ENCODE measurements at regions not wholly inside any gene's neighbourhood (a gene's known extent, or its start where the extent isn't known, plus 50 kb on each side); places are given as distances from the start of the nearest gene placed in this dataset.

- Histone ChIP-seq H3K27ac (no peak overlapping the region), H3K4me3 (no peak overlapping the region), H3K4me1 (no peaks in the 10 kb centered on the region), H3K9me3 (peaks cover 0 to 30% (median 0%) of the 10 kb centered on the region in 3 donors), H3K27me3 (no peaks in the 10 kb centered on the region), H3K36me3 (no peaks in the 10 kb centered on the region)
- no peak for ATAC-seq
- TF ChIP-seq POLR2A (IDR thresholded peaks at IDR 0.05) (no peak), POLR2AphosphoS5 (IDR thresholded peaks at IDR 0.05) (no peak), EP300 (IDR thresholded peaks at IDR 0.05) (no peak), CTCF (IDR thresholded peaks at IDR 0.05) (no peak)
- 96% methylated on average over 3 of the region's 3 CpGs; no CpG with 5 or more reads in 1 of the 2 donors for WGBS, 2 donors (ENCODE audit: low coverage in 1 of 2)
Measured at GRCh38 chr19:31528261-31528660, 179.0 kb upstream of the TSHZ3 start.

DNA sequence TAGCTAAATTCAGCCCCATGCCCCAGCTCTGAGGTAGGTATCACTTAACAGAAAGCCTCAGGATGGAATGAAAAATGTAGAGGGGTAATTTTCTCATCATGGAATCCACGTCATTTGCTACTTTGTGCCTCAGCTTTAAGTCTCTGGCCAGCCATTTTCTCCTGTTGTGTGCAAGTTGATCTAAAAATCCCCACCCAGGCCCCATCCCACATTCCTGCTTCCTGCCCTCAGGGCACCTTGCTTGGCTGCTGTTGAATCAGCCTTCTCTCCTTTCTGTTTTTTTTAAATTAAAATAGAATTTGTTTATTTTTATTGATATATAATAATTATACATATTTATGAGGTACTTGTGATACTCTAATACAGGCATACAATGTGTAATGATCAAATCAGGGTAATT, 179.9 kb upstream of the TSHZ3 start:
- H3K4me1 ChIP-seq = no peaks in the 10 kb centered on the region
- no peak for TF ChIP-seq EP300 (IDR thresholded peaks at IDR 0.05)
- no peaks in the 10 kb centered on the region for H3K36me3 ChIP-seq
- no peak overlapping the region for H3K4me3 ChIP-seq
- peaks cover 0 to 30% (median 0%) of the 10 kb centered on the region in 3 donors for H3K9me3 ChIP-seq
- WGBS, 2 donors (ENCODE audit: low coverage in 1 of 2) = 86 to 87% methylated on average over 1 of the region's 1 CpG
- ATAC-seq = no peak
- no peak overlapping the region for H3K27ac ChIP-seq
- H3K27me3 ChIP-seq = no peaks in the 10 kb centered on the region

DNA sequence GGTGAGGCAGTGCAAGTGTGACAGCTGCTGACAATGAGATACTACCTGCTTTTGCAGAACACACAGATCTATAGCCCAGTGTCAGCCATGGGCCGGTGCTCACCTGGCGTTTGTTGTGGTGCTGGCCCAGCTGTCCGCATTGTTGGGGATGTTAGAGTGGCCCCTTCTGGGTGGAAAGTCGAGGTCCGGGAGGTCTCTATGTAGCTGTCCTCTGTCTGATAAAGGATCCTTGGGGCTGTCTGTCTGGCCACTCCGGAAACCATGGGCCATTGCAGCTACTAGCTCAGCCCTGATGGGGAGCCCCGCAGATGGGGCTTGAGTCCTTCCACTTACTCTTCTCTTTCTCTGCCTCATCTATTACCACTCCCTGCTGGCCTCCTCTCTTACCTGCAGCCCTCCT, 181.5 kb upstream of the TSHZ3 start:
- WGBS, 2 donors (ENCODE audit: low coverage in 1 of 2) = 90% methylated on average over 4 of the region's 7 CpGs
- no peak for ATAC-seq
- no peaks in the 10 kb centered on the region for H3K36me3 ChIP-seq

GRCh38 chr19:31531326-31531725, 182.1 kb upstream of the TSHZ3 start:
- no peaks in the 10 kb centered on the region for H3K27me3 ChIP-seq
- ATAC-seq = no peak
- H3K36me3 ChIP-seq = no peaks in the 10 kb centered on the region
- WGBS, 2 donors (ENCODE audit: low coverage in 1 of 2) = 85 to 88% methylated on average over 1 to 2 of the region's 2 CpGs
- H3K4me1 ChIP-seq = no peaks in the 10 kb centered on the region
- TF ChIP-seq POLR2AphosphoS5 (IDR thresholded peaks at IDR 0.05) (no peak), EP300 (IDR thresholded peaks at IDR 0.05) (no peak), POLR2A (IDR thresholded peaks at IDR 0.05) (no peak), CTCF (IDR thresholded peaks at IDR 0.05) (no peak)
- peaks cover 0 to 18% (median 0%) of the 10 kb centered on the region in 3 donors for H3K9me3 ChIP-seq
- H3K27ac ChIP-seq = no peak overlapping the region
- H3K4me3 ChIP-seq = no peak overlapping the region

More for the DNA sequence above, 181.5 kb upstream of the TSHZ3 start:
- no peak overlapping the region for H3K27ac ChIP-seq
- no peaks in the 10 kb centered on the region for H3K27me3 ChIP-seq
- H3K4me3 ChIP-seq = no peak overlapping the region
- TF ChIP-seq POLR2A (IDR thresholded peaks at IDR 0.05) (no peak), EP300 (IDR thresholded peaks at IDR 0.05) (no peak), POLR2AphosphoS5 (IDR thresholded peaks at IDR 0.05) (no peak), CTCF (IDR thresholded peaks at IDR 0.05) (no peak)
- H3K9me3 ChIP-seq = peaks cover 0 to 23% (median 0%) of the 10 kb centered on the region in 3 donors
- H3K4me1 ChIP-seq = no peaks in the 10 kb centered on the region

DNA sequence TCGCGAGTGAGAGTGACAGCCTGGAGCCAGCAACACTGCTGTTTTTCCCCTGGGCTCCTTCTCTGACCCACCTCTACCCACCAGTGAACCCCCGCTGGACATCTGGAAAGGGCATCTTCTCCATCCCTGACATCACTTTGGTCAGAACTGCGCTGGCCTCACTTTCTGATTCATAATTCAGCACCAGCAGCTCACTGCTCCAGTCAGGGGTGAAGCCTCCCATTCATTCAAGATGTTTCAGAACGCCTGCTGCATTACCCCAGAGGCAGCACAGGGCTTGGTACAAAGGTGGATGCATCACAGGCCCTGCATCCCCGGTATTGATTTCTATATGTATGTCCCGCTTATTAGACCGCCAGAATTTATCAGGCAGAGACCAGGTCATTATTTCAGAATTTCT, 182.8 kb upstream of the TSHZ3 start:
- no peak for ATAC-seq
- H3K4me3 ChIP-seq = no peak overlapping the region
- WGBS, 2 donors (ENCODE audit: low coverage in 1 of 2) = 80 to 98% methylated on average over 5 to 6 of the region's 8 CpGs

More for the DNA sequence above, 182.8 kb upstream of the TSHZ3 start:
- TF ChIP-seq EP300 (IDR thresholded peaks at IDR 0.05) (no peak), POLR2AphosphoS5 (IDR thresholded peaks at IDR 0.05) (no peak), POLR2A (IDR thresholded peaks at IDR 0.05) (no peak), CTCF (IDR thresholded peaks at IDR 0.05) (no peak)
- no peaks in the 10 kb centered on the region for H3K36me3 ChIP-seq
- H3K27ac ChIP-seq = no peak overlapping the region
- no peaks in the 10 kb centered on the region for H3K27me3 ChIP-seq
- H3K9me3 ChIP-seq = peaks cover 0 to 11% (median 0%) of the 10 kb centered on the region in 3 donors
- H3K4me1 ChIP-seq = no peaks in the 10 kb centered on the region

Measured in gastroesophageal sphincter (tissue), 4 donors.